Urinary bladder (tissue), 3 donors: ENCODE measurements at regions not wholly inside any gene's neighbourhood (a gene's known extent, or its start where the extent isn't known, plus 50 kb on each side); places are given as distances from the start of the nearest gene placed in this dataset.
"Not testable (repeated sequence)": the region's sequence is repeated elsewhere in the genome, so short reads cannot be mapped to it uniquely, and the experiment has no call there.

Experiments
- DNase-seq: peaks from one replicate; pipeline ENCODE4 v3.0.0-alpha.2; 2015; ENCODE audit errors: extremely low spot score
- H3K27ac ChIP-seq: one replicate; pipeline ENCODE4 v1.5.1; 2013; ENCODE audit warnings: low read depth, mild to moderate bottlenecking, moderate library complexity
- H3K36me3 ChIP-seq: one replicate; pipeline ENCODE4 v1.6.1; 2013; ENCODE audit warnings: mild to moderate bottlenecking, moderate library complexity; ENCODE audit not compliant: insufficient read depth
- H3K4me1 ChIP-seq: one replicate; pipeline ENCODE4 v1.6.1; 2013; ENCODE audit warnings: mild to moderate bottlenecking, moderate library complexity; ENCODE audit not compliant: insufficient read depth
- H3K4me3 ChIP-seq: one replicate; pipeline ENCODE4 v1.5.1; 2013; ENCODE audit warnings: low read depth, low read length
- WGBS: extraction: QIAGEN DNeasy Blood & Tissue Kit; methylation state at CpG from one replicate; pipeline ENCODE4 v1.1.7; 2013; 5-methylcytosine and 5-hydroxymethylcytosine counted together
- donor health status: healthy with polysubstance abuse.
- donor health status: healthy.

- no peaks in the 10 kb centered on the region for H3K4me1 ChIP-seq
- peak; percentile 15 for DNase-seq
- H3K4me3 ChIP-seq: no peak overlapping the region
- 34% methylated on average over 5 of the region's 5 CpGs for WGBS
- no peak overlapping the region for H3K27ac ChIP-seq
- no peaks in the 10 kb centered on the region for H3K36me3 ChIP-seq
These were observed 589.2 kb downstream of the PRR16 start for GRCh38 chr5:121053055-121053985.

GRCh38 chr5:121055586-121055985 is 591.5 kb downstream of the PRR16 start:
- WGBS: 74% methylated on average over 1 of the region's 1 CpG
- DNase-seq: no peak
- Histone ChIP-seq H3K36me3 (no peaks in the 10 kb centered on the region), H3K4me1 (no peaks in the 10 kb centered on the region), H3K4me3 (no peak overlapping the region), H3K27ac (no peak overlapping the region)

GRCh38 chr5:121064241-121064640 is 600.1 kb downstream of the PRR16 start:
- H3K27ac ChIP-seq, H3K4me3 ChIP-seq, H3K4me1 ChIP-seq, H3K36me3 ChIP-seq, DNase-seq: not testable (repeated sequence)
- WGBS: 94% methylated on average over 23 of the region's 23 CpGs

- no peaks in the 10 kb centered on the region for H3K4me1 ChIP-seq
- WGBS: 80% methylated on average over 2 of the region's 2 CpGs
- H3K27ac ChIP-seq: no peak overlapping the region
- no peak for DNase-seq
- H3K36me3 ChIP-seq: no peaks in the 10 kb centered on the region
- H3K4me3 ChIP-seq: no peak overlapping the region
These were observed 622.6 kb downstream of the PRR16 start for GRCh38 chr5:121086671-121087070.

GRCh38 chr5:121087560-121087959 is 623.5 kb downstream of the PRR16 start:
- no peak for DNase-seq
- WGBS: 92% methylated on average over 3 of the region's 3 CpGs

GRCh38 chr5:121088341-121088740 is 624.2 kb downstream of the PRR16 start:
- no peak overlapping the region for H3K4me3 ChIP-seq
- no peaks in the 10 kb centered on the region for H3K4me1 ChIP-seq
- H3K27ac ChIP-seq: no peak overlapping the region

More at GRCh38 chr5:121087560-121087959, 623.5 kb downstream of the PRR16 start:
- H3K27ac ChIP-seq: no peak overlapping the region
- H3K4me3 ChIP-seq: no peak overlapping the region
- H3K36me3 ChIP-seq: no peaks in the 10 kb centered on the region
- H3K4me1 ChIP-seq: no peaks in the 10 kb centered on the region

GRCh38 chr5:121090822-121091221 is 626.7 kb downstream of the PRR16 start:
- WGBS: 63% methylated on average over 2 of the region's 2 CpGs
- no peak for DNase-seq
- Histone ChIP-seq H3K4me3 (no peak overlapping the region), H3K27ac (no peak overlapping the region), H3K4me1 (no peaks in the 10 kb centered on the region), H3K36me3 (no peaks in the 10 kb centered on the region)

More at GRCh38 chr5:121088341-121088740, 624.2 kb downstream of the PRR16 start:
- WGBS: 94% methylated on average over 2 of the region's 2 CpGs
- no peaks in the 10 kb centered on the region for H3K36me3 ChIP-seq
- no peak for DNase-seq

- Histone ChIP-seq H3K4me1 (no peaks in the 10 kb centered on the region), H3K36me3 (no peaks in the 10 kb centered on the region)
- DNase-seq: no peak
These were observed 636.8 kb downstream of the PRR16 start for GRCh38 chr5:121100931-121101330.

GRCh38 chr5:121105921-121106320 is 641.8 kb downstream of the PRR16 start:
- Histone ChIP-seq H3K36me3 (no peaks in the 10 kb centered on the region), H3K4me3 (no peak overlapping the region), H3K4me1 (no peaks in the 10 kb centered on the region), H3K27ac (no peak overlapping the region)
- 88% methylated on average over 2 of the region's 2 CpGs for WGBS
- DNase-seq: no peak

More at GRCh38 chr5:121100931-121101330, 636.8 kb downstream of the PRR16 start:
- Histone ChIP-seq H3K4me3 (no peak overlapping the region), H3K27ac (no peak overlapping the region)

- not testable (repeated sequence) for DNase-seq, H3K4me1 ChIP-seq, H3K27ac ChIP-seq, H3K4me3 ChIP-seq, H3K36me3 ChIP-seq
- 90% methylated on average over 33 of the region's 33 CpGs for WGBS
These were observed 642.9 kb downstream of the PRR16 start for GRCh38 chr5:121106721-121107690.

- no peaks in the 10 kb centered on the region for H3K36me3 ChIP-seq
- H3K4me3 ChIP-seq: no peak overlapping the region
- no peak overlapping the region for H3K27ac ChIP-seq
- WGBS: 86% methylated on average over 10 of the region's 10 CpGs
- no peak for DNase-seq
- no peaks in the 10 kb centered on the region for H3K4me1 ChIP-seq
These were observed 644.6 kb downstream of the PRR16 start for GRCh38 chr5:121108725-121109124.

GRCh38 chr5:121109817-121110216 is 645.7 kb downstream of the PRR16 start:
- 0% methylated on average over 1 of the region's 1 CpG for WGBS
- Histone ChIP-seq H3K4me3 (no peak overlapping the region), H3K4me1 (no peaks in the 10 kb centered on the region), H3K27ac (no peak overlapping the region), H3K36me3 (no peaks in the 10 kb centered on the region)
- DNase-seq: no peak

GRCh38 chr5:121121786-121122185 is 657.7 kb downstream of the PRR16 start:
- Histone ChIP-seq H3K4me1 (no peaks in the 10 kb centered on the region), H3K4me3 (no peak overlapping the region), H3K27ac (no peak overlapping the region), H3K36me3 (no peaks in the 10 kb centered on the region)
- DNase-seq: no peak
- 78% methylated on average over 4 of the region's 4 CpGs for WGBS
